GM12872 (cell line): ENCODE measurements at regions not wholly inside any gene's neighbourhood (a gene's known extent, or its start where the extent isn't known, plus 50 kb on each side); places are given as distances from the start of the nearest gene placed in this dataset.

Experiments used
- CTCF ChIP-seq: IDR thresholded peaks from 3 replicates; pipeline ENCODE4 v1.5.1; 2011; ENCODE audit warnings: low read depth, mild to moderate bottlenecking, low read length, moderate library complexity; ENCODE audit not compliant: insufficient read depth

- TF ChIP-seq CTCF: no peak
These were observed 1996.9 kb downstream of the LRRC4C start for GRCh38 chr11:39462506-39462905.

- TF ChIP-seq CTCF: no peak
These were observed 1998.4 kb downstream of the LRRC4C start for GRCh38 chr11:39461066-39461465.

GRCh38 chr11:39459606-39460005 is 1999.8 kb downstream of the LRRC4C start:
- TF ChIP-seq CTCF: no peak

GRCh38 chr11:39458481-39458880 is 2001.0 kb downstream of the LRRC4C start:
- TF ChIP-seq CTCF: no peak

- TF ChIP-seq CTCF: no peak
These were observed 2015.9 kb downstream of the LRRC4C start for GRCh38 chr11:39443424-39444022.

- TF ChIP-seq CTCF: no peak
These were observed 2017.3 kb downstream of the LRRC4C start for GRCh38 chr11:39442177-39442576.

GRCh38 chr11:39435641-39436040 is 2023.8 kb downstream of the LRRC4C start:
- TF ChIP-seq CTCF: no peak
